Heart right ventricle (tissue), 16 donors: ENCODE measurements at regions not wholly inside any gene's neighbourhood (a gene's known extent, or its start where the extent isn't known, plus 50 kb on each side); places are given as distances from the start of the nearest gene placed in this dataset.

Experiments
- ATAC-seq, 8 donors: fragments of 200-7000 bp; cut with Tn5 transposase; one replicate each; pipeline ENCODE4 v1.9.1; 2020; ENCODE audit warnings: mild to moderate bottlenecking in 8 of 8, moderate library complexity in 8 of 8, moderate number of reproducible peaks in 1 of 8
- DNase-seq, 2 donors: peaks; one replicate each; pipeline ENCODE4 v3.0.0-alpha.2; 2020
- H3K27ac ChIP-seq, 10 donors: fragments of 200-600 bp; sonication (generic) in 2 of 10; one replicate each; pipeline versions ENCODE4 v1.5.0 to v1.8.0; 2020 to 2022; ENCODE audit warnings: mild to moderate bottlenecking in 3 of 10
- H3K27me3 ChIP-seq, 7 donors: fragments of 200-600 bp; one replicate each; pipeline ENCODE4 v1.8.0; 2021 to 2022; ENCODE audit warnings: mild to moderate bottlenecking in 2 of 7
- H3K36me3 ChIP-seq, 9 donors: fragments of 200-600 bp; sonication (generic) in 1 of 9; one replicate each; pipeline versions ENCODE4 v1.5.0 to v1.8.0; 2020 to 2022; ENCODE audit warnings: mild to moderate bottlenecking in 2 of 9
- H3K4me1 ChIP-seq, 9 donors: fragments of 200-600 bp; sonication (generic) in 1 of 9; one replicate each; pipeline versions ENCODE4 v1.5.0 to v1.8.0; 2020 to 2022; ENCODE audit warnings: mild to moderate bottlenecking in 4 of 9
- H3K4me3 ChIP-seq, 10 donors: fragments of 200-600 bp; sonication (generic) in 2 of 10; one replicate each; pipeline versions ENCODE4 v1.5.0 to v1.8.0; 2020 to 2022; ENCODE audit warnings: mild to moderate bottlenecking in 7 of 10, moderate library complexity in 2 of 10
- H3K9me3 ChIP-seq, 11 donors: fragments of 200-600 bp in 10 of 11; sonication (generic) in 2 of 11; one replicate each; pipeline versions ENCODE4 v1.5.0 to v1.8.0; 2013 to 2022; ENCODE audit warnings: mild to moderate bottlenecking in 2 of 11, control low read depth in 1 of 11, moderate library complexity in 1 of 11
- CTCF ChIP-seq, 9 donors: fragments of 200-600 bp; sonication (generic) in 2 of 9; IDR thresholded peaks; one replicate each; pipeline versions ENCODE4 v1.5.0 to v1.8.0; 2021 to 2022; ENCODE audit warnings: antibody characterized with exemption in 9 of 9, mild to moderate bottlenecking in 5 of 9, moderate library complexity in 1 of 9
- WGBS, 2 donors: extraction: QIAGEN DNeasy Blood & Tissue Kit; methylation state at CpG; one replicate each; pipeline ENCODE4 v1.1.7; 2013; ENCODE audit warnings: inconsistent platforms in 1 of 2; 5-methylcytosine and 5-hydroxymethylcytosine counted together
- intact Hi-C, 10 donors: fragments of 100-400 bp; cut with DNase I; formaldehyde crosslinking; loops; one replicate each; pipeline versions ENCODE4 v1.11.1 to v1.14.2; 2022
- donor health status: Arrhythmogenic right ventricular cardiomyopathy.
- donor health status: ischemic (EF 13 %, LVEDD 7.1; RV severe dilation, severe dysfunction).
- donor health status: healthy with polysubstance abuse.
- donor health status: DM: no; HTN: yes; CAD: no.
- donor health status: DM: no; HTN: no; CAD: no.
- donor health status: ischemic (EF 25% LVEDD 6.9; RV normal size, moderate dysfunction).
- donor health status: ischemic (EF 25% LVEDD 5.7; RV mildly dilated, moderate dysfunction).
- donor health status: healthy.
- donor health status: DM: yes; HTN: yes; CAD: no.
- donor health status: Ischemic cardiomyopathy.
- donor health status: ischemic (EF 35%, LVEDD 5.7; RV mildly dilated, moderate dysfunction).
- donor health status: nonischemic (EF 11% LVEDD 7.7; RV severe dilation, severe dysfunction).
- donor health status: DM: yes; HTN: yes; CAD: no.
- donor health status: PGD.
- donor health status: ischemic (EF 29% LVEDD 5.4; RV normal size, mild dysfunction).
- donor health status: nonischemic (EF 23%, LVEDD 6.1; RV moderate dilation, normal function).

- Histone ChIP-seq H3K27me3 (no peaks in the 10 kb centered on the region), H3K27ac (no peak overlapping the region), H3K36me3 (no peaks in the 10 kb centered on the region), H3K9me3 (no peaks in the 10 kb centered on the region), H3K4me3 (no peak overlapping the region), H3K4me1 (peaks cover 0 to 18% (median 5%) of the 10 kb centered on the region in 9 donors)
- DNase-seq, result no peak
- intact Hi-C loops, result loop anchor here in 2 of 10 donors (10.0 kb wide), 2 partner anchors 78 to 208 kb away; no protein-coding TSS in a partner anchor
- ATAC-seq, result no peak
- 95 to 96% methylated on average over 4 of the region's 4 CpGs for WGBS, 2 donors
- TF ChIP-seq CTCF (IDR thresholded peaks at IDR 0.05), result no peak
These were observed 70.7 kb upstream of the FRMD4B start for GRCh38 chr3:69456631-69457030.

GRCh38 chr3:69454204-69454787, 68.4 kb upstream of the FRMD4B start:
- Histone ChIP-seq H3K9me3 (no peaks in the 10 kb centered on the region), H3K4me1 (peaks cover 0 to 23% (median 6%) of the 10 kb centered on the region in 9 donors), H3K27me3 (no peaks in the 10 kb centered on the region), H3K4me3 (no peak overlapping the region), H3K36me3 (no peaks in the 10 kb centered on the region), H3K27ac (no peak overlapping the region)
- 90 to 92% methylated on average over 22 of the region's 22 CpGs for WGBS, 2 donors
- no peak for TF ChIP-seq CTCF (IDR thresholded peaks at IDR 0.05)
- intact Hi-C loops, result loop anchor here in 3 of 10 donors (5.0 to 10.0 kb wide), 3 partner anchors 81 to 213 kb away; no protein-coding TSS in a partner anchor
- ATAC-seq (peak in 1 of 8 donors; percentile 55), DNase-seq (no peak)

DNA sequence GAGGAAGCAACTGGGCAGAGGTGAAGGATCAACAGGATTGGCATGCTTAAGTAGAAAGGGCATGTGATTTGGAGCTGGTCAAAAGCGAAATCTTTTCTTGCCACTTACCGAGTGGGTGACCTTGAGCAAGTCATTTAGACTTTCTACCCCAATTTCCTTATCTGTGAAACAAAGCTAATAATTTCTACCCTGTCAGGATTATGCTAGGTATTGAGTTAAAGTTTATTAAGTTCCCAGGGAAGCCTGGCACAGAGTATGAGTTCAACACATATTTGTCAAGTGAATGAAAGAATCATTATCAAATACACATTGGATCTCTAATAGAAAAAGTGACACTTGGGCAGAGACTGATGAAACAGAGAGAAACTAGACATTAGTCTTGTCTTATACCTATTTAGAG, 66.4 kb upstream of the FRMD4B start:
- intact Hi-C loops, result loop anchor here in 3 of 10 donors (5.0 to 10.0 kb wide), 3 partner anchors 83 to 215 kb away; no protein-coding TSS in a partner anchor
- TF ChIP-seq CTCF (IDR thresholded peaks at IDR 0.05), result no peak
- WGBS, 2 donors, result 52 to 74% methylated on average over 2 of the region's 2 CpGs
- H3K4me1 ChIP-seq, result peaks cover 0 to 23% (median 6%) of the 10 kb centered on the region in 9 donors
- DNase-seq, result no peak
- no peaks in the 10 kb centered on the region for H3K36me3 ChIP-seq
- H3K4me3 ChIP-seq, result no peak overlapping the region
- no peak for ATAC-seq
- H3K9me3 ChIP-seq, result no peaks in the 10 kb centered on the region
- H3K27me3 ChIP-seq, result no peaks in the 10 kb centered on the region
- H3K27ac ChIP-seq, result peak overlapping the region in 1 of 10 donors; percentile 23

DNA sequence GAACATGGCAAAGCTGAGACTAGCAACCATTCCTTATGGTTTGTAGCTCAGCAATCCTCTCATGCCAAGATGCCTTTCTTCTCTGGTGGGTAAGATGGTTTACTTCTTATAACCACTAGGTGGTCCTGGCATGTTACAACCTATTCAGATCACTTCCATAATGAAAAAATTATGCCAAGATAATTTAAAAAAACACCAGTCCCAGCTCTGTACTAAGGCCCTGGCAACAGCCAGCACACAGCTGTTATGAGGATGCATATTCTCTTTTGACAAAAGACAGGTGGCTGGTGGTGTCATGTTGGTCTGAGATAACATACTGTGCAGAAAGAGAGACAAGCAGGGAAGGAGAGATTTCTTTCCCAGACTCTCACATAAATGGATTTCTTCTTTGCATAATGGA, 65.7 kb upstream of the FRMD4B start:
- H3K4me3 ChIP-seq, result no peak overlapping the region
- TF ChIP-seq CTCF (IDR thresholded peaks at IDR 0.05), result peak in 6 of 9 donors; percentile 14 to 40 (median 24)
- H3K36me3 ChIP-seq, result no peaks in the 10 kb centered on the region
- DNase-seq (no peak), ATAC-seq (peak in 3 of 8 donors; percentile 37 to 74 (median 56))
- no peaks in the 10 kb centered on the region for H3K27me3 ChIP-seq
- H3K4me1 ChIP-seq, result peaks cover 0 to 23% (median 6%) of the 10 kb centered on the region in 9 donors
- no peak overlapping the region for H3K27ac ChIP-seq
- H3K9me3 ChIP-seq, result no peaks in the 10 kb centered on the region
- intact Hi-C loops, result loop anchor here in 3 of 10 donors (5.0 to 10.0 kb wide), 3 partner anchors 83 to 216 kb away; no protein-coding TSS in a partner anchor
